Parathyroid adenoma (tissue), 2 donors: ENCODE measurements at regions not wholly inside any gene's neighbourhood (a gene's known extent, or its start where the extent isn't known, plus 50 kb on each side); places are given as distances from the start of the nearest gene placed in this dataset.

ENCODE experiments used
- H2AFZ ChIP-seq: fragments of 300-600 bp; sonication (generic); one replicate; pipeline ENCODE4 v1.7.0; 2017; ENCODE audit warnings: antibody characterized with exemption, mild to moderate bottlenecking
- H3K27ac ChIP-seq: fragments of 300-600 bp; sonication (generic); one replicate; pipeline ENCODE4 v1.7.0; 2017
- H3K27me3 ChIP-seq: fragments of 300-600 bp; sonication (generic); one replicate; pipeline ENCODE4 v1.7.0; 2017; ENCODE audit warnings: low read length; ENCODE audit not compliant: control insufficient read depth, insufficient read depth
- H3K36me3 ChIP-seq: fragments of 300-600 bp; sonication (generic); one replicate; pipeline ENCODE4 v1.7.0; 2017; ENCODE audit warnings: low read length; ENCODE audit not compliant: control insufficient read depth, insufficient read depth
- H3K4me1 ChIP-seq: fragments of 300-600 bp; sonication (generic); one replicate; pipeline ENCODE4 v1.7.0; 2017; ENCODE audit warnings: control low read depth
- H3K4me2 ChIP-seq: fragments of 300-600 bp; sonication (generic); one replicate; pipeline ENCODE4 v1.7.0; 2017; ENCODE audit warnings: low read length
- H3K4me3 ChIP-seq: fragments of 300-600 bp; sonication (generic); one replicate; pipeline ENCODE4 v1.7.0; 2017; ENCODE audit warnings: low read depth, low read length
- H3K79me2 ChIP-seq: fragments of 300-600 bp; sonication (generic); one replicate; pipeline ENCODE4 v1.7.0; 2017; ENCODE audit warnings: control low read depth
- H3K9ac ChIP-seq: fragments of 300-600 bp; sonication (generic); one replicate; pipeline ENCODE4 v1.7.0; 2017; ENCODE audit warnings: mild to moderate bottlenecking
- H3K9me3 ChIP-seq: fragments of 300-600 bp; sonication (generic); one replicate; pipeline ENCODE4 v1.7.0; 2017; ENCODE audit warnings: low read length; ENCODE audit not compliant: control insufficient read depth
- CTCF ChIP-seq: fragments of 300-600 bp; sonication (generic); IDR thresholded peaks from one replicate; pipeline ENCODE4 v1.7.0; 2017; ENCODE audit warnings: antibody characterized with exemption, mild to moderate bottlenecking
- donor health status: primary hyperparathyroidism.

GRCh38 chr10:6969659-6970058 lies 389.6 kb upstream of the PRKCQ start:
- TF ChIP-seq CTCF, result no peak
- H3K9ac ChIP-seq, result no peak overlapping the region
- no peaks in the 10 kb centered on the region for H3K79me2 ChIP-seq
- no peaks in the 10 kb centered on the region for H3K27me3 ChIP-seq
- no peaks in the 10 kb centered on the region for H3K9me3 ChIP-seq
- H3K4me2 ChIP-seq, result no peak overlapping the region
- H3K27ac ChIP-seq, result no peak overlapping the region
- H3K4me1 ChIP-seq, result no peaks in the 10 kb centered on the region
- no peaks in the 10 kb centered on the region for H3K36me3 ChIP-seq
- no peak overlapping the region for H3K4me3 ChIP-seq
- H2AFZ ChIP-seq, result no peak overlapping the region

GRCh38 chr10:6964543-6964942 lies 384.5 kb upstream of the PRKCQ start:
- no peaks in the 10 kb centered on the region for H3K4me1 ChIP-seq
- H3K36me3 ChIP-seq, result no peaks in the 10 kb centered on the region
- no peak for TF ChIP-seq CTCF
- no peak overlapping the region for H2AFZ ChIP-seq
- H3K4me3 ChIP-seq, result no peak overlapping the region
- no peaks in the 10 kb centered on the region for H3K27me3 ChIP-seq
- no peak overlapping the region for H3K27ac ChIP-seq
- no peaks in the 10 kb centered on the region for H3K79me2 ChIP-seq
- H3K4me2 ChIP-seq, result no peak overlapping the region
- H3K9me3 ChIP-seq, result no peaks in the 10 kb centered on the region
- H3K9ac ChIP-seq, result no peak overlapping the region

- no peaks in the 10 kb centered on the region for H3K27me3 ChIP-seq
- H3K9me3 ChIP-seq, result no peaks in the 10 kb centered on the region
- no peaks in the 10 kb centered on the region for H3K79me2 ChIP-seq
- no peak overlapping the region for H3K27ac ChIP-seq
- no peak overlapping the region for H3K4me2 ChIP-seq
- no peaks in the 10 kb centered on the region for H3K36me3 ChIP-seq
- H3K4me3 ChIP-seq, result no peak overlapping the region
- no peak overlapping the region for H2AFZ ChIP-seq
- no peak for TF ChIP-seq CTCF
- no peak overlapping the region for H3K9ac ChIP-seq
- no peaks in the 10 kb centered on the region for H3K4me1 ChIP-seq
These were observed 382.5 kb upstream of the PRKCQ start for GRCh38 chr10:6962576-6962975.

- no peak overlapping the region for H3K4me2 ChIP-seq
- H3K4me3 ChIP-seq, result no peak overlapping the region
- H3K4me1 ChIP-seq, result no peaks in the 10 kb centered on the region
- no peaks in the 10 kb centered on the region for H3K79me2 ChIP-seq
- H3K9ac ChIP-seq, result no peak overlapping the region
- no peaks in the 10 kb centered on the region for H3K9me3 ChIP-seq
- TF ChIP-seq CTCF, result no peak
- no peaks in the 10 kb centered on the region for H3K27me3 ChIP-seq
- H3K36me3 ChIP-seq, result no peaks in the 10 kb centered on the region
- no peak overlapping the region for H3K27ac ChIP-seq
- H2AFZ ChIP-seq, result no peak overlapping the region
These were observed 378.6 kb upstream of the PRKCQ start for GRCh38 chr10:6958711-6959110.

GRCh38 chr10:6958254-6958653 lies 378.2 kb upstream of the PRKCQ start:
- no peak overlapping the region for H3K4me3 ChIP-seq
- H3K27me3 ChIP-seq, result no peaks in the 10 kb centered on the region
- no peaks in the 10 kb centered on the region for H3K9me3 ChIP-seq
- H3K27ac ChIP-seq, result no peak overlapping the region
- no peaks in the 10 kb centered on the region for H3K4me1 ChIP-seq
- H2AFZ ChIP-seq, result no peak overlapping the region
- no peaks in the 10 kb centered on the region for H3K79me2 ChIP-seq
- no peak overlapping the region for H3K4me2 ChIP-seq
- no peak for TF ChIP-seq CTCF
- H3K36me3 ChIP-seq, result no peaks in the 10 kb centered on the region
- no peak overlapping the region for H3K9ac ChIP-seq
